Activated naive CD4-positive, alpha-beta T cell treated with anti-CD3 and anti-CD28 coated beads, Interleukin-2, amount 10 ng/mL, durations not matched to agents 7 days and 5 days (primary cell): ENCODE measurements at regions not wholly inside any gene's neighbourhood (a gene's known extent, or its start where the extent isn't known, plus 50 kb on each side); places are given as distances from the start of the nearest gene placed in this dataset.
"Not testable (repeated sequence)": the region's sequence is repeated elsewhere in the genome, so short reads cannot be mapped to it uniquely, and the experiment has no call there.

Experiments used
- CTCF ChIA-PET: fragments of 350-600 bp; sonication (Branson Sonifier 250); formaldehyde crosslinking; loops from one replicate; lab custom pipeline; 2021; ENCODE audit warnings: antibody characterized with exemption; lab: Charles Lee
- DNase-seq: peaks from one replicate; pipeline ENCODE4 v3.0.0-alpha.2; 2020
- H3K27ac Mint-ChIP-seq: one replicate; pipeline ENCODE4 v1.8.0; 2021; ENCODE audit warnings: mild to moderate bottlenecking, moderate library complexity, mixed read lengths
- H3K27me3 Mint-ChIP-seq: one replicate; pipeline ENCODE4 v1.8.0; 2021; ENCODE audit warnings: mild to moderate bottlenecking, mixed read lengths
- H3K36me3 Mint-ChIP-seq: one replicate; pipeline ENCODE4 v1.8.0; 2021; ENCODE audit warnings: mixed read lengths
- H3K4me1 Mint-ChIP-seq: one replicate; pipeline ENCODE4 v1.8.0; 2021; ENCODE audit warnings: mixed read lengths
- H3K4me3 Mint-ChIP-seq: one replicate; pipeline ENCODE4 v1.8.0; 2021; ENCODE audit warnings: mild to moderate bottlenecking, moderate library complexity, mixed read lengths
- H3K9me3 Mint-ChIP-seq: one replicate; pipeline ENCODE4 v1.8.0; 2021; ENCODE audit warnings: mixed read lengths

GRCh38 chr2:87643165-87643564, 104.7 kb upstream of the PLGLB2 start:
- H3K4me3 Mint-ChIP-seq, H3K27ac Mint-ChIP-seq, H3K36me3 Mint-ChIP-seq, H3K9me3 Mint-ChIP-seq, H3K4me1 Mint-ChIP-seq, DNase-seq, CTCF ChIA-PET, H3K27me3 Mint-ChIP-seq: not testable (repeated sequence)

DNA sequence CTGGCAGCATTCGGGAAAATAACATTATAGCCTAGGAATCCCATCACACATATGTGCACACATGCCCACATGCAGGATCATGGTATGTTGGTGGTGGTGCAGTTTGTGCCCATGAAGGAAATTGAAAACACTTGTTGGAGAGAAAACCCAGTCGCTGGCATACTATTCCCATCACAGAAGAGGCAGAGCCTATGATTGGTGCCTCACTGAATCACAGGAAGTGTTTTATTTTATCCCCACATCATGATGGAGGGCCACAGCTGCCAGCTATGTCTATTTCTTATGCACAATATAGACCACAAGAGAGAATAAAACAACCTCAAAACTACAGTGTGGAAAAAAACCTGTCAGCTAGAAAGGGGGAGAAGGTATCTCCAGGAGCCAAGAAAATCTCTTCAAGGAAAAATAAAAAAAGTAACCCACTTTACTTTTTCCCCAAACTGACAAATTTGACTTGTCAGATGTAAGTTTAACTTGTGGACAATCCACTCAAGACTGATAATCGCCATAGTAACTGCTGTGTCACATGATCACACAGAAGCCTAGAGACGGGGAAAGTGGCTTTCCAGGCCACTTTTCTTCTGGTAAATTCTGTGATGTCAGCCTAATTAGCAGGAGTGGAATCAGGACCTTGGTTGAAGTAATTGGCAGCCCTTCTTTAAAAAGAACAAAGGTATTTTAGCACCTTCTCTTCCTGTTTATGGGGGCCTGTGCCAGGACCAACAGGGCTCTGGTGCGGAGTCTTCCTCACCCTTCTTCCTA, 100.0 kb upstream of the PLGLB2 start:
- CTCF ChIA-PET, H3K4me1 Mint-ChIP-seq, H3K9me3 Mint-ChIP-seq, H3K27me3 Mint-ChIP-seq, DNase-seq, H3K36me3 Mint-ChIP-seq, H3K27ac Mint-ChIP-seq, H3K4me3 Mint-ChIP-seq: not testable (repeated sequence)

DNA sequence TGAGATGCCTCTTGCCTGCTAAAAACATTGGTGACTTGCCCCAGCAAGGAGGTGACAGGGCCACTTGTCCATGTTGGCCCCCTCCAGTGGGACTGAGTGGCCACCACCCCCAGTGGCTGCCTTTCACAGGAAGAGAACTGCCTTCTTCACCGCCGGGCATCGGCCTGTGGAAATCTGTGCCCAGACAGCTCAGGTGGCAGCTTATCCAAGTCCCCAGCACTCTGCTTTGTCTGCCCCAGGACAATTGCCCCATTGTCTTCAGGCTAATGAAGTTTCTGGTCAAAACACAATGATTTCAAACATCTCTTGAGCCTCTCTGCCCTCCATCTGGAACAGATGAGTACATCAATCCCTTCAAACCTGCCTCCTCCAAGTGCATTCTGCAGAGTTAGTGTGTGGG, 99.1 kb upstream of the PLGLB2 start:
- DNase-seq, CTCF ChIA-PET, H3K4me1 Mint-ChIP-seq, H3K4me3 Mint-ChIP-seq, H3K36me3 Mint-ChIP-seq, H3K27ac Mint-ChIP-seq, H3K27me3 Mint-ChIP-seq, H3K9me3 Mint-ChIP-seq: not testable (repeated sequence)

- H3K36me3 Mint-ChIP-seq, H3K9me3 Mint-ChIP-seq, H3K27me3 Mint-ChIP-seq, H3K27ac Mint-ChIP-seq, H3K4me1 Mint-ChIP-seq, CTCF ChIA-PET, DNase-seq, H3K4me3 Mint-ChIP-seq: not testable (repeated sequence)
Observed at GRCh38 chr2:87649871-87650270, 98.0 kb upstream of the PLGLB2 start.

DNA sequence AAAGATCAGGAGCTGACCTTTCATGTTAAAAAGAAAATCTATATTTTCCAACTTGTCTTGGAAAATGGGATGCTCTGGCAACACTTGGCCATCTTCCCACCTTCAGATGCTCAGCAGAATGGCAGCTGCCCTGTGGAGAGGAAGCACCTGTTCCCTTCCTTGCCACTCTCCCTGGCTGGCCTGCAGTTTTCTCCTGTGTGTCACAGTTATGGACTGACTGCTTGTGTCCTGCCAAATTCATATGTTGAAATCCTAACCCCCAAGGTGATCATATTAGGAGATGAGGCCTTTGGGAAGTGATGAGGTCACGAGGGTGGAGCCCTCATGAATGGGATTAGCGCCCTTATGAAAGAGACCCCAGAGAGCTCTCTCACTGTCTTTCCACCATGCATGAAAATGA, 97.0 kb upstream of the PLGLB2 start:
- DNase-seq, H3K4me1 Mint-ChIP-seq, CTCF ChIA-PET, H3K4me3 Mint-ChIP-seq, H3K27ac Mint-ChIP-seq, H3K36me3 Mint-ChIP-seq, H3K27me3 Mint-ChIP-seq, H3K9me3 Mint-ChIP-seq: not testable (repeated sequence)

GRCh38 chr2:87651589-87651988, 96.3 kb upstream of the PLGLB2 start:
- H3K27me3 Mint-ChIP-seq, H3K4me1 Mint-ChIP-seq, DNase-seq, CTCF ChIA-PET, H3K9me3 Mint-ChIP-seq, H3K27ac Mint-ChIP-seq, H3K4me3 Mint-ChIP-seq, H3K36me3 Mint-ChIP-seq: not testable (repeated sequence)

DNA sequence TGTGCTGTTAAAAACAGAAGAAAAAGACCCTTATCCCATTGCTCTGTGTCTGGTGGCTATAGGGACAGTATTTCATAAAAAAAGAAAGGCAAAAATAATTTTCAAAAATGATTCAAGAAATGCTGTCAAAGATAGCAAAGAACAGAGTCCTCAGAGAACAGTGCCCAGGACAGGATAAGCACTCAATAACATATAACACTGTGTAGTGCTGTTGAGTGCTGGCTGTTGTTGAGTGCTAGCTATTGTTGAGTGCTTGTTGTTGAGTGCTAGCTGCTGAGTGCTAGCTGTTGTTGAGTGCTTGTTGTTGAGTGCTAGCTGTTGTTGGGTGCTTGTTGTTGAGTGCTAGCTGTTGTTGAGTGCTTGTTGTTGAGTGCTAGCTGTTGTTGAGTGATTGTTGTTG, 94.5 kb upstream of the PLGLB2 start:
- H3K9me3 Mint-ChIP-seq, H3K4me3 Mint-ChIP-seq, H3K27me3 Mint-ChIP-seq, CTCF ChIA-PET, DNase-seq, H3K36me3 Mint-ChIP-seq, H3K27ac Mint-ChIP-seq: not testable (repeated sequence)
- peaks cover 12% of the 10 kb centered on the region for H3K4me1 Mint-ChIP-seq

- H3K27me3 Mint-ChIP-seq, H3K27ac Mint-ChIP-seq, H3K36me3 Mint-ChIP-seq, CTCF ChIA-PET, H3K9me3 Mint-ChIP-seq, DNase-seq, H3K4me3 Mint-ChIP-seq: not testable (repeated sequence)
- H3K4me1 Mint-ChIP-seq, result peaks cover 13% of the 10 kb centered on the region
Observed at GRCh38 chr2:87654136-87654814, 93.6 kb upstream of the PLGLB2 start.

GRCh38 chr2:87657915-87658314, 90.0 kb upstream of the PLGLB2 start:
- H3K36me3 Mint-ChIP-seq, CTCF ChIA-PET, H3K4me3 Mint-ChIP-seq, H3K27me3 Mint-ChIP-seq, H3K9me3 Mint-ChIP-seq: not testable (repeated sequence)
- DNase-seq, result peak; percentile 23
- H3K27ac Mint-ChIP-seq, result peak overlapping the region; percentile 76
- H3K4me1 Mint-ChIP-seq, result peaks cover 15% of the 10 kb centered on the region

DNA sequence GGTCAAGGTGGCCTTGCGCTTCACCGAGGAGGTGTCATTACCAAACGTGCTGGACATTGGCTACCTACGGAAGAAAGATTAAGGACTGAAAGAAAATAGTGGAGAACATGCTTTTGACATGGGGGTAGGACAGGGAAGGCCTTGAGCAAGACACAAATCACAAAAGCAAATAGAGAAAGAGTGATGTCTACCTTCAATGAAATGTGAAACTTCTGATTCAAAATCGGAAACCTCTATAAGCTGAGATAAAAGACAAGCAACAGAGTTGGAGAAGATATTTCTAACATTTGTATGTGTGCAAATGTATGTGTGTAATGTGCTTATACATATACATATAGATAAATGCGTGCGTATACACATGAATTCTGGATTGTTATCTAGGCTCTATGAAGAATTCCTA, 89.5 kb upstream of the PLGLB2 start:
- H3K4me3 Mint-ChIP-seq, CTCF ChIA-PET, H3K9me3 Mint-ChIP-seq, DNase-seq, H3K36me3 Mint-ChIP-seq, H3K27me3 Mint-ChIP-seq: not testable (repeated sequence)
- peaks cover 15% of the 10 kb centered on the region for H3K4me1 Mint-ChIP-seq
- H3K27ac Mint-ChIP-seq, result peak overlapping the region; percentile 75

DNA sequence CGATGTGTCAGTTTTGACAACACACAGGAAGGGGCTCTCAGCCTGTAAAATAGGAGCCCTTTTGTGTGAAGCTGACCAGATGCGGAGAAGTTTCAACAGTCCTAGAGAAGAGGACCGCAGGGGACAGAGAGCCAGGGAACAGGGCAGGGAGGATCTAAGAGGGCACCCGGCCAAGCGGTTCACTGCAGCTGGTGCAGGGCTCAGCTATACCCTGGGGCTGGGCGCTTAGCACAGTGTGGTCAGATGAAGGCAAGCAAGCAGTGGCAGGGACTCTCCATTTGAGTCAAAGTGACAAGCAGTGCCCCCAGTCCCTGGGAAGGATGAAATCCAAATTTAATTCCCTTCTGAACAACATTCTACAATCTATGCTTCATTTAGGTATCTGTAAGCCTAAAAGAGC, 88.9 kb upstream of the PLGLB2 start:
- H3K4me1 Mint-ChIP-seq, result peaks cover 15% of the 10 kb centered on the region
- DNase-seq, H3K9me3 Mint-ChIP-seq, H3K27ac Mint-ChIP-seq, H3K36me3 Mint-ChIP-seq, H3K4me3 Mint-ChIP-seq, CTCF ChIA-PET, H3K27me3 Mint-ChIP-seq: not testable (repeated sequence)

DNA sequence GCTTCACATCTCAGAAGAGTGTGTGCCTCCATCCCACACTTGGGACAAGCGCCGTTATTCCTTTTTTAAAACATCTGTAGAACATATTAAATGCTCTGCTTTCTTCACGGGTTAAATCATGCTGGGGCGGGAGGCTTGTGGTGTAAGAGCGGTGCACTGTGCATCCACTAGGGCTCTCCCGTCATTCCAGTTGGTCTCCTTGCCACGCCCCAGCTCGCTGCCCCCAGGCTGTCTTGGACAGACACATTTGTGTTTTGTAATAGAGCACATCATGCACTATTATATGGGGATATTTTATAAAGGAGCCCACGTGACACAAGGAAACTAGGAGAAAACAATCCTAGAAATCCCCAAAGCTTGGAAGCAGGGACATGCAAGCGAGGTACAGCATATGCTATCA, 87.7 kb upstream of the PLGLB2 start:
- H3K27me3 Mint-ChIP-seq, H3K36me3 Mint-ChIP-seq, H3K4me3 Mint-ChIP-seq, DNase-seq, H3K9me3 Mint-ChIP-seq, H3K27ac Mint-ChIP-seq, CTCF ChIA-PET: not testable (repeated sequence)
- H3K4me1 Mint-ChIP-seq, result peaks cover 12% of the 10 kb centered on the region

GRCh38 chr2:87662316-87663290, 85.3 kb upstream of the PLGLB2 start:
- CTCF ChIA-PET, H3K9me3 Mint-ChIP-seq, H3K27me3 Mint-ChIP-seq, H3K4me3 Mint-ChIP-seq, H3K4me1 Mint-ChIP-seq, H3K27ac Mint-ChIP-seq, H3K36me3 Mint-ChIP-seq, DNase-seq: not testable (repeated sequence)

- not testable (repeated sequence) for H3K27me3 Mint-ChIP-seq, H3K4me3 Mint-ChIP-seq, H3K36me3 Mint-ChIP-seq
Observed at GRCh38 chr2:87663347-87663746, 84.5 kb upstream of the PLGLB2 start.

More at GRCh38 chr2:87663347-87663746, 84.5 kb upstream of the PLGLB2 start:
- H3K9me3 Mint-ChIP-seq, CTCF ChIA-PET, DNase-seq, H3K4me1 Mint-ChIP-seq, H3K27ac Mint-ChIP-seq: not testable (repeated sequence)
